Right ventricle myocardium inferior (tissue), 1 donor: ENCODE measurements at regions not wholly inside any gene's neighbourhood (a gene's known extent, or its start where the extent isn't known, plus 50 kb on each side); places are given as distances from the start of the nearest gene placed in this dataset.

Experiments used
- ATAC-seq: fragments of 200-7000 bp; cut with Tn5 transposase; one replicate; pipeline ENCODE4 v1.9.1; 2020; ENCODE audit warnings: mild to moderate bottlenecking, moderate library complexity
- DNase-seq: peaks from one replicate; pipeline ENCODE4 v3.0.0; 2021; ENCODE audit errors: missing footprints
- intact Hi-C: fragments of 100-400 bp; cut with DNase I; formaldehyde crosslinking; loops from one replicate; pipeline ENCODE4 v1.11.0; 2022
- donor health status: DM: no; HTN: yes; CAD: no; lungs with severe emphysema.

DNA sequence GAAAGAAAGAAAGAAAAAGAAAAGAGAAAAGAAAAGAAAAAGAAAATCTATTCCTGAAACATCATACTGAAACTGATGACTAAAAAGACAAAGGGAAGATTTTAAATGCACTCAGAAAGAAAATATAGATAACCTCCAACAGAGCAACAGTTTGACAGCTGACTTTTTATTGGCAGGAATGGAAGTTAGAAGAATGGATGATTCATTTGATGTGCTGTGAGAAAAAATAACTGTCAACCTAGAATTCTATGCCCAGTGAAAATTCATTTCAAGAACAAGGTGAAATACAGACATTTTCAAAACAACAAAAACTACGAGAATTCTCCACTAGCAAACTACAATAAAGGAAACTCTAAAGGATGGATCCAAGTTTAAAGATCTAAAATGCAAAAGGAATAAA is 50.5 kb upstream of the HSPA12A start:
- intact Hi-C loops: no loop called here

DNA sequence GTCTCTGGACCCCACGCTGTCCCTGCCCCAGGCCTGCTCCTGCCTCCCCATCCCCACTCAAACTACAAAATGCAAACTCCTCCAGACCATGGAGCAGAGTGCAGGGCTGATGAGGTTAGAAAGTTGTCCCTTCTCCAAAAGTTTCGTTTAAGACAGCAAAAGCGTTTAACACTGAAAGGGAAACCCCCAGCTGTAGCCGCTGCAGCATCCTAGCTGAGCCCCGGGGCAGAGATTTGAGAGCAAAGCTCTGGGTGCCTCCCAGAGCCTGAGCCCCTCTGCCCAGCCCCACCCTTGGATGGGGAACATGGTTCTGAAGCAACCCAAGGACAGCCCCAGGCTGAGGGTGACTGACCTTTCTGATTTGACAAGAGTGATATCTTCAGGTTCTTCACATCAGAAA is 52.8 kb upstream of the ENO4 start:
- intact Hi-C loops: loop anchor here (2.0 kb wide), 1 partner anchor 380 kb away; no protein-coding TSS in a partner anchor
- no peak for DNase-seq
- ATAC-seq: no peak

More for the DNA sequence above, 50.5 kb upstream of the HSPA12A start:
- DNase-seq: no peak
- no peak for ATAC-seq

GRCh38 chr10:116796910-116797513 is 52.3 kb upstream of the ENO4 start:
- DNase-seq (no peak), ATAC-seq (peak; percentile 81)

GRCh38 chr10:116798859-116799258 is 50.4 kb upstream of the ENO4 start:
- ATAC-seq (no peak), DNase-seq (no peak)
- intact Hi-C loops: no loop called here

More at GRCh38 chr10:116796910-116797513, 52.3 kb upstream of the ENO4 start:
- intact Hi-C loops: loop anchor here (2.0 kb wide), 1 partner anchor 380 kb away; no protein-coding TSS in a partner anchor
